Prostate gland (tissue), 2 donors: ENCODE measurements at regions not wholly inside any gene's neighbourhood (a gene's known extent, or its start where the extent isn't known, plus 50 kb on each side); places are given as distances from the start of the nearest gene placed in this dataset.

Experiments
- DNase-seq: peaks from one replicate; pipeline ENCODE4 v3.0.0-alpha.2; 2019; ENCODE audit warnings: low spot score
- H3K27ac ChIP-seq, 2 donors: fragments of 200-600 bp; sonication (generic); 2 replicates each; pipeline ENCODE4 v1.5.1; 2017 to 2019
- H3K27me3 ChIP-seq: fragments of 200-600 bp; sonication (generic); replicated peaks from 2 replicates; pipeline ENCODE4 v1.5.1; 2019; ENCODE audit not compliant: insufficient read depth
- H3K36me3 ChIP-seq, 2 donors: fragments of 200-600 bp; sonication (generic); 1 replicate in 1 of 2; 2 replicates in 1 of 2; pipeline versions ENCODE4 v1.5.1 to v1.8.1; 2017 to 2019
- H3K4me1 ChIP-seq: fragments of 200-600 bp; sonication (generic); replicated peaks from 2 replicates; pipeline ENCODE4 v1.5.1; 2019
- H3K4me3 ChIP-seq, 2 donors: fragments of 200-600 bp; sonication (generic); 2 replicates each; pipeline ENCODE4 v1.5.1; 2017 to 2019
- H3K9me3 ChIP-seq: fragments of 200-600 bp; sonication (generic); 2 replicates; pipeline ENCODE4 v1.5.1; 2017
- CTCF ChIP-seq, 4 experiments: fragments of 200-600 bp in 2 of 4; fragments of 450-650 bp in 2 of 4; sonication (generic) in 2 of 4; IDR thresholded peaks; 1 replicate in 3 of 4; 2 replicates in 1 of 4; pipeline ENCODE4 v1.5.1; 2016 to 2019; ENCODE audit warnings: antibody characterized with exemption in 4 of 4, mild to moderate bottlenecking in 2 of 4, moderate library complexity in 2 of 4
- POLR2A ChIP-seq: fragments of 450-650 bp; IDR thresholded peaks from one replicate; pipeline ENCODE4 v1.6.1; 2016; ENCODE audit warnings: antibody characterized with exemption, mild to moderate bottlenecking
- POLR2AphosphoS5 ChIP-seq: sonication (generic); formaldehyde crosslinking; IDR thresholded peaks from one replicate; pipeline ENCODE4 v1.6.1; 2017; ENCODE audit warnings: antibody characterized with exemption
- WGBS: methylation state at CpG from one replicate; pipeline ENCODE4 v1.1.5; 2018; 5-methylcytosine and 5-hydroxymethylcytosine counted together
- intact Hi-C: fragments of 100-400 bp; cut with DNase I; formaldehyde crosslinking; loops from one replicate; pipeline ENCODE4 v1.14.2; 2022

GRCh38 chr10:6888434-6888833 lies 308.4 kb upstream of the PRKCQ start:
- no peaks in the 10 kb centered on the region for H3K4me1 ChIP-seq
- no peak overlapping the region for H3K27ac ChIP-seq
- DNase-seq: no peak
- no peaks in the 10 kb centered on the region for H3K36me3 ChIP-seq
- intact Hi-C loops: no loop called here
- H3K27me3 ChIP-seq: no peaks in the 10 kb centered on the region
- no peaks in the 10 kb centered on the region for H3K9me3 ChIP-seq
- no peak overlapping the region for H3K4me3 ChIP-seq
- TF ChIP-seq POLR2A (no peak), CTCF (IDR thresholded peaks at IDR 0.05) (no peak), POLR2AphosphoS5 (no peak)
- WGBS: 95% methylated on average over 2 of the region's 2 CpGs

GRCh38 chr10:6885284-6885683 lies 305.2 kb upstream of the PRKCQ start:
- TF ChIP-seq CTCF (IDR thresholded peaks at IDR 0.05) (no peak), POLR2AphosphoS5 (no peak), POLR2A (no peak)
- Histone ChIP-seq H3K4me3 (no peak overlapping the region), H3K27me3 (no peaks in the 10 kb centered on the region), H3K36me3 (no peaks in the 10 kb centered on the region), H3K9me3 (no peaks in the 10 kb centered on the region), H3K4me1 (no peaks in the 10 kb centered on the region), H3K27ac (no peak overlapping the region)
- DNase-seq: no peak
- intact Hi-C loops: no loop called here
- WGBS: 98% methylated on average over 2 of the region's 2 CpGs

GRCh38 chr10:6881987-6882386 lies 301.9 kb upstream of the PRKCQ start:
- intact Hi-C loops: no loop called here
- H3K27ac ChIP-seq: no peak overlapping the region
- H3K36me3 ChIP-seq: no peaks in the 10 kb centered on the region
- TF ChIP-seq POLR2A (no peak), POLR2AphosphoS5 (no peak), CTCF (IDR thresholded peaks at IDR 0.05) (no peak)
- no peaks in the 10 kb centered on the region for H3K4me1 ChIP-seq
- no peak for DNase-seq
- no peak overlapping the region for H3K4me3 ChIP-seq
- no peaks in the 10 kb centered on the region for H3K9me3 ChIP-seq
- H3K27me3 ChIP-seq: no peaks in the 10 kb centered on the region
- 95% methylated on average over 1 of the region's 1 CpG for WGBS

- intact Hi-C loops: no loop called here
- DNase-seq: peak; percentile 10
- TF ChIP-seq CTCF (IDR thresholded peaks at IDR 0.05) (no peak), POLR2AphosphoS5 (no peak), POLR2A (no peak)
Measured at GRCh38 chr10:6877722-6878392, 297.8 kb upstream of the PRKCQ start.

GRCh38 chr10:6877336-6877721 lies 297.3 kb upstream of the PRKCQ start:
- Histone ChIP-seq H3K9me3 (no peaks in the 10 kb centered on the region), H3K36me3 (no peaks in the 10 kb centered on the region), H3K27me3 (peaks cover 5% of the 10 kb centered on the region), H3K4me1 (no peaks in the 10 kb centered on the region), H3K4me3 (no peak overlapping the region), H3K27ac (no peak overlapping the region)
- DNase-seq: no peak
- intact Hi-C loops: no loop called here
- WGBS: 38% methylated on average over 12 of the region's 12 CpGs
- TF ChIP-seq CTCF (IDR thresholded peaks at IDR 0.05): no peak
- TF ChIP-seq POLR2AphosphoS5: no peak
- no peak for TF ChIP-seq POLR2A

More at GRCh38 chr10:6877722-6878392, 297.8 kb upstream of the PRKCQ start:
- no peaks in the 10 kb centered on the region for H3K4me1 ChIP-seq
- no peaks in the 10 kb centered on the region for H3K36me3 ChIP-seq
- 28% methylated on average over 11 of the region's 11 CpGs for WGBS
- H3K27me3 ChIP-seq: peaks cover 5% of the 10 kb centered on the region
- no peak overlapping the region for H3K4me3 ChIP-seq
- no peak overlapping the region for H3K27ac ChIP-seq
- H3K9me3 ChIP-seq: no peaks in the 10 kb centered on the region
